Heart right ventricle (tissue), 16 donors: ENCODE measurements at regions not wholly inside any gene's neighbourhood (a gene's known extent, or its start where the extent isn't known, plus 50 kb on each side); places are given as distances from the start of the nearest gene placed in this dataset.

Experiments
- ATAC-seq, 8 donors: fragments of 200-7000 bp; cut with Tn5 transposase; one replicate each; pipeline ENCODE4 v1.9.1; 2020; ENCODE audit warnings: mild to moderate bottlenecking in 8 of 8, moderate library complexity in 8 of 8, moderate number of reproducible peaks in 1 of 8
- DNase-seq, 2 donors: peaks; one replicate each; pipeline ENCODE4 v3.0.0-alpha.2; 2020
- H3K27ac ChIP-seq, 10 donors: fragments of 200-600 bp; sonication (generic) in 2 of 10; one replicate each; pipeline versions ENCODE4 v1.5.0 to v1.8.0; 2020 to 2022; ENCODE audit warnings: mild to moderate bottlenecking in 3 of 10
- H3K27me3 ChIP-seq, 7 donors: fragments of 200-600 bp; one replicate each; pipeline ENCODE4 v1.8.0; 2021 to 2022; ENCODE audit warnings: mild to moderate bottlenecking in 2 of 7
- H3K36me3 ChIP-seq, 9 donors: fragments of 200-600 bp; sonication (generic) in 1 of 9; one replicate each; pipeline versions ENCODE4 v1.5.0 to v1.8.0; 2020 to 2022; ENCODE audit warnings: mild to moderate bottlenecking in 2 of 9
- H3K4me1 ChIP-seq, 9 donors: fragments of 200-600 bp; sonication (generic) in 1 of 9; one replicate each; pipeline versions ENCODE4 v1.5.0 to v1.8.0; 2020 to 2022; ENCODE audit warnings: mild to moderate bottlenecking in 4 of 9
- H3K4me3 ChIP-seq, 10 donors: fragments of 200-600 bp; sonication (generic) in 2 of 10; one replicate each; pipeline versions ENCODE4 v1.5.0 to v1.8.0; 2020 to 2022; ENCODE audit warnings: mild to moderate bottlenecking in 7 of 10, moderate library complexity in 2 of 10
- H3K9me3 ChIP-seq, 11 donors: fragments of 200-600 bp in 10 of 11; sonication (generic) in 2 of 11; one replicate each; pipeline versions ENCODE4 v1.5.0 to v1.8.0; 2013 to 2022; ENCODE audit warnings: mild to moderate bottlenecking in 2 of 11, control low read depth in 1 of 11, moderate library complexity in 1 of 11
- WGBS, 2 donors: extraction: QIAGEN DNeasy Blood & Tissue Kit; methylation state at CpG; one replicate each; pipeline ENCODE4 v1.1.7; 2013; ENCODE audit warnings: inconsistent platforms in 1 of 2; 5-methylcytosine and 5-hydroxymethylcytosine counted together
- intact Hi-C, 10 donors: fragments of 100-400 bp; cut with DNase I; formaldehyde crosslinking; loops; one replicate each; pipeline versions ENCODE4 v1.11.1 to v1.14.2; 2022
- TF ChIP-seq, protein P1 (sequence below), 9 donors: fragments of 200-600 bp; sonication (generic) in 2 of 9; IDR thresholded peaks; one replicate each; pipeline versions ENCODE4 v1.5.0 to v1.8.0; 2021 to 2022; ENCODE audit warnings: antibody characterized with exemption in 9 of 9, mild to moderate bottlenecking in 5 of 9, moderate library complexity in 1 of 9
- donor health status: Arrhythmogenic right ventricular cardiomyopathy.
- donor health status: ischemic (EF 13 %, LVEDD 7.1; RV severe dilation, severe dysfunction).
- donor health status: healthy with polysubstance abuse.
- donor health status: DM: no; HTN: yes; CAD: no.
- donor health status: DM: no; HTN: no; CAD: no.
- donor health status: ischemic (EF 25% LVEDD 6.9; RV normal size, moderate dysfunction).
- donor health status: ischemic (EF 25% LVEDD 5.7; RV mildly dilated, moderate dysfunction).
- donor health status: healthy.
- donor health status: DM: yes; HTN: yes; CAD: no.
- donor health status: Ischemic cardiomyopathy.
- donor health status: ischemic (EF 35%, LVEDD 5.7; RV mildly dilated, moderate dysfunction).
- donor health status: nonischemic (EF 11% LVEDD 7.7; RV severe dilation, severe dysfunction).
- donor health status: DM: yes; HTN: yes; CAD: no.
- donor health status: PGD.
- donor health status: ischemic (EF 29% LVEDD 5.4; RV normal size, mild dysfunction).
- donor health status: nonischemic (EF 23%, LVEDD 6.1; RV moderate dilation, normal function).

DNA sequence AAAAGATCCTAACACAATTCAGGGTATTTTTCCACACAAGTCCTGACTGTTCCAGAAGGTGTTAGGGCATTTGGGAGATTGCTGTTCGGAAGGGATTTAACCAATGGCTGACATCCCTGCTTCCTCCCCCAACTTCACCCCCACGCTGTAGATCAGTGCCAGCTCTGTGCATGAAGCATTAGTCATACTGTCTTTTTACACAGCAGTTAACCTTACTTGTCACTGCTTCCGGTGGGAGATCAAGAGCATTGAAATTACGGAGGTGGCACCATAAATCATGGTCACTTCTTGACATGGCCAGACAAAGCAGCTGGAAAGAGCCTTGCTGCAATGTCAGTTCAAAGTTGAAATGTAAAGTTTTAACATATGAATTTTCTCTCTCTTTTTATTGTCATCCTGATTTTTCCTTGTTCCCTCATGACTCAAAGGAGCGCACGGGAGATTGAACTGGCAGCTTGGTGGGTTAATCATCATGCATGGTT, 70.2 kb downstream of the HRH4 start:
- no peaks in the 10 kb centered on the region for H3K4me1 ChIP-seq
- no peak for ATAC-seq
- 43 to 47% methylated on average over 6 of the region's 6 CpGs for WGBS, 2 donors
- peaks cover 0 to 25% (median 13%) of the 10 kb centered on the region in 7 donors for H3K27me3 ChIP-seq
- TF ChIP-seq, protein P1, sequence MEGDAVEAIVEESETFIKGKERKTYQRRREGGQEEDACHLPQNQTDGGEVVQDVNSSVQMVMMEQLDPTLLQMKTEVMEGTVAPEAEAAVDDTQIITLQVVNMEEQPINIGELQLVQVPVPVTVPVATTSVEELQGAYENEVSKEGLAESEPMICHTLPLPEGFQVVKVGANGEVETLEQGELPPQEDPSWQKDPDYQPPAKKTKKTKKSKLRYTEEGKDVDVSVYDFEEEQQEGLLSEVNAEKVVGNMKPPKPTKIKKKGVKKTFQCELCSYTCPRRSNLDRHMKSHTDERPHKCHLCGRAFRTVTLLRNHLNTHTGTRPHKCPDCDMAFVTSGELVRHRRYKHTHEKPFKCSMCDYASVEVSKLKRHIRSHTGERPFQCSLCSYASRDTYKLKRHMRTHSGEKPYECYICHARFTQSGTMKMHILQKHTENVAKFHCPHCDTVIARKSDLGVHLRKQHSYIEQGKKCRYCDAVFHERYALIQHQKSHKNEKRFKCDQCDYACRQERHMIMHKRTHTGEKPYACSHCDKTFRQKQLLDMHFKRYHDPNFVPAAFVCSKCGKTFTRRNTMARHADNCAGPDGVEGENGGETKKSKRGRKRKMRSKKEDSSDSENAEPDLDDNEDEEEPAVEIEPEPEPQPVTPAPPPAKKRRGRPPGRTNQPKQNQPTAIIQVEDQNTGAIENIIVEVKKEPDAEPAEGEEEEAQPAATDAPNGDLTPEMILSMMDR (IDR thresholded peaks at IDR 0.05): no peak
- intact Hi-C loops: no loop called here
- H3K36me3 ChIP-seq: no peaks in the 10 kb centered on the region
- H3K4me3 ChIP-seq: no peak overlapping the region
- no peak for DNase-seq
- H3K9me3 ChIP-seq: no peaks in the 10 kb centered on the region
- no peak overlapping the region for H3K27ac ChIP-seq

DNA sequence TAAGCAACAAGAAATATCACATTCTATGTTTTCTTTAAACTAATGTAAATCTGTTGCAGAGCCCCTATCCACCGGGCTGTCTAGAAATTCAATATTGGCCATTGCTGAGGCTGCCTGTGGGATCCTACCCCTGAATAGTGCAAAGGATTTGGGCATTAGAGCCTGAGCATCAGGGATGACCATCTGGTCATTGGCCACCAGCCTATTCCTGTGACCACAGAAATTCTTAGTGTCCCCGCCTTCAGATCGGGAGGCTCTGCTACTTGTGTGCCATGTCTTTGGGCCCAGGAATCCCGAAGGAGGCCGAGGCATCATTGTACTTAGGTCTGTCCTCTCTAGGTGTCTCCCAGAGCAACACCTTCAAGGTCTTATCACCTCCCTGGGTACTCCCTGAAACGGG, 73.8 kb downstream of the HRH4 start:
- Histone ChIP-seq H3K4me3 (no peak overlapping the region), H3K27ac (no peak overlapping the region), H3K9me3 (no peaks in the 10 kb centered on the region), H3K27me3 (peaks cover 0 to 41% (median 5%) of the 10 kb centered on the region in 7 donors), H3K36me3 (no peaks in the 10 kb centered on the region), H3K4me1 (no peaks in the 10 kb centered on the region)
- intact Hi-C loops: no loop called here
- ATAC-seq (no peak), DNase-seq (no peak)
- 89 to 94% methylated on average over 6 of the region's 6 CpGs for WGBS, 2 donors
- TF ChIP-seq, protein P1 (IDR thresholded peaks at IDR 0.05): no peak

DNA sequence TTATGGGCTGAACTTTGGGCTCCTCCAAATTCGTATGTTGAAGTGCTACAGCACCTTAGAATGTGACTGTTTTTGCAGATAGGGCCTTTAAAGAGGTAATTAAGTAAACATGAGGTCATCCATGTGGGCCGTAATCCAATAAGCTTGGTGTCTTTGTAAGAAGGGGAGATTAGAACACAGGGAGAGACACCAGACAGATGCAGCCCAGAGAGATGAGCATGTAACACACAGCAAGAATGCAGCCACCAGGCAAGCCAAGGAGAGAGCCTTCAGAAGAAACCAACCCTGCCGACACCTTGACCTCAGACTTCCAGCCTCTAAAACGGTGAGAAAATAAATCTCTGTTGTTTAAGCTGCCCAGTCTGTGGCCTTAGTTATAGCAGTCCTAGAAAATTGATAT, 74.3 kb downstream of the HRH4 start:
- H3K4me1 ChIP-seq: no peaks in the 10 kb centered on the region
- peaks cover 0 to 39% (median 5%) of the 10 kb centered on the region in 7 donors for H3K27me3 ChIP-seq
- no peaks in the 10 kb centered on the region for H3K9me3 ChIP-seq
- no peak overlapping the region for H3K4me3 ChIP-seq
- H3K27ac ChIP-seq: no peak overlapping the region
- TF ChIP-seq, protein P1 (IDR thresholded peaks at IDR 0.05): no peak
- no peak for DNase-seq
- WGBS, 2 donors: 63 to 70% methylated on average over 4 of the region's 4 CpGs
- intact Hi-C loops: no loop called here
- no peak for ATAC-seq
- H3K36me3 ChIP-seq: no peaks in the 10 kb centered on the region

DNA sequence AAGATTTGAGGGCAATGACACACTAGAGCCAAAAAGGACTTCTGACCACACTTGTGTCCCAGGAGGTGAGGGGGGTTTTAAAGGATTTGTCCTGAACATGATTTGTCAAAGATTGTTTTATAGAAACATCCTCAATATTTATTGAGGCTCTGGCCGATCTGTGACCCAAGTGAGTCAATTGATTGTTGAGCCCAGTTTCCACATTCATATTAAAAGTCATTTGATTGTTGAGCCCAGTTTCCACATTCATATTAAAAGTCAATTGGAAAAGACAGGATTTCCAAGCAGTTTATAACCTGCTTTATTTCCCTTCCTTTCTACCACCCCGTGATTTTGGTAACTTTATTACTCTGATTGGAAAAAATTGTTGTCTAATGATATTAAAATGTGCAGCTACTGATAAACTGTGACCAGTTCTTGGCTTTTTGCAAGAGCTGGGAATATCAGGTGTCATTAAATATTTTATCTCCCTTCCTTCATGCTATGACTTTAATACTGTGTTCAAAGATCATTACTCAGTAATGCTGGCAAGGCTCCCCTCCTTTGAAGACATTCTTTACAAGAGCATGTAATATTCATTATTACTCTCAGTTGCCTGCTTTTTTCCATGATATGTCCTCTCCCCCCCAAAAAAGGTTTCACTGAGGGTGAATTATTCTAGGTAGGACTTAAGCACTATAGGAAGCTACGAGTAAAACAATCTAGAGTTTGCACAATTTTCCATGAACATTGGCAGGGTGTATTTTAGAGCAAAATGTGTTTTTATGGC, 75.3 kb downstream of the HRH4 start:
- no peak for ATAC-seq
- Histone ChIP-seq H3K27ac (no peak overlapping the region), H3K36me3 (no peaks in the 10 kb centered on the region), H3K4me1 (no peaks in the 10 kb centered on the region), H3K9me3 (no peaks in the 10 kb centered on the region), H3K4me3 (no peak overlapping the region), H3K27me3 (peaks cover 0 to 33% (median 5%) of the 10 kb centered on the region in 7 donors)
- TF ChIP-seq, protein P1 (IDR thresholded peaks at IDR 0.05): no peak
- DNase-seq: no peak
- intact Hi-C loops: no loop called here
- WGBS, 2 donors: 67 to 70% methylated on average over 3 of the region's 3 CpGs
